Activated CD8-positive, alpha-beta T cell treated with anti-CD3 and anti-CD28 coated beads for 36 hours (primary cell): ENCODE measurements at regions not wholly inside any gene's neighbourhood (a gene's known extent, or its start where the extent isn't known, plus 50 kb on each side); places are given as distances from the start of the nearest gene placed in this dataset.
"Not testable (repeated sequence)": the region's sequence is repeated elsewhere in the genome, so short reads cannot be mapped to it uniquely, and the experiment has no call there.

Source experiments
- ATAC-seq: fragments of 200-7000 bp; cut with Tn5 transposase; one replicate; pipeline ENCODE4 v1.10.0; 2021; ENCODE audit warnings: mild to moderate bottlenecking, moderate library complexity
- CTCF ChIA-PET: fragments of 350-600 bp; sonication (Branson Sonifier 250); formaldehyde crosslinking; loops from one replicate; lab custom pipeline; 2021; ENCODE audit warnings: antibody characterized with exemption; lab: Charles Lee
- POLR2A ChIA-PET: fragments of 350-600 bp; sonication (Branson Sonifier 250); formaldehyde crosslinking; loops from one replicate; lab custom pipeline; 2021; ENCODE audit warnings: antibody characterized with exemption; lab: Charles Lee
- DNase-seq: peaks from one replicate; pipeline ENCODE4 v3.0.0-alpha.2; 2020
- H3K27ac Mint-ChIP-seq: one replicate; pipeline ENCODE4 v1.8.0; 2021; ENCODE audit warnings: mild to moderate bottlenecking, mixed read lengths
- H3K27me3 Mint-ChIP-seq: one replicate; pipeline ENCODE4 v1.8.0; 2021; ENCODE audit warnings: mixed read lengths
- H3K36me3 Mint-ChIP-seq: one replicate; pipeline ENCODE4 v1.8.0; 2021; ENCODE audit warnings: low read depth, mixed read lengths
- H3K4me1 Mint-ChIP-seq: one replicate; pipeline ENCODE4 v1.8.0; 2021; ENCODE audit warnings: low read depth, mixed read lengths
- H3K4me3 Mint-ChIP-seq: one replicate; pipeline ENCODE4 v1.8.0; 2021; ENCODE audit warnings: mild to moderate bottlenecking, moderate library complexity, mixed read lengths
- H3K9me3 Mint-ChIP-seq: one replicate; pipeline ENCODE4 v1.8.0; 2021; ENCODE audit warnings: mixed read lengths
- intact Hi-C: fragments of 100-400 bp; cut with micrococcal nuclease; formaldehyde crosslinking; loops from one replicate; pipeline ENCODE4 v1.10.0; 2022
- TF ChIP-seq, protein P1 (sequence below): fragments of 200-600 bp; IDR thresholded peaks from one replicate; pipeline ENCODE4 v1.8.0; 2022; ENCODE audit warnings: antibody characterized with exemption, mild to moderate bottlenecking

GRCh38 chr6:78243519-78243918, 590.7 kb downstream of the MEI4 start:
- TF ChIP-seq, protein P1, sequence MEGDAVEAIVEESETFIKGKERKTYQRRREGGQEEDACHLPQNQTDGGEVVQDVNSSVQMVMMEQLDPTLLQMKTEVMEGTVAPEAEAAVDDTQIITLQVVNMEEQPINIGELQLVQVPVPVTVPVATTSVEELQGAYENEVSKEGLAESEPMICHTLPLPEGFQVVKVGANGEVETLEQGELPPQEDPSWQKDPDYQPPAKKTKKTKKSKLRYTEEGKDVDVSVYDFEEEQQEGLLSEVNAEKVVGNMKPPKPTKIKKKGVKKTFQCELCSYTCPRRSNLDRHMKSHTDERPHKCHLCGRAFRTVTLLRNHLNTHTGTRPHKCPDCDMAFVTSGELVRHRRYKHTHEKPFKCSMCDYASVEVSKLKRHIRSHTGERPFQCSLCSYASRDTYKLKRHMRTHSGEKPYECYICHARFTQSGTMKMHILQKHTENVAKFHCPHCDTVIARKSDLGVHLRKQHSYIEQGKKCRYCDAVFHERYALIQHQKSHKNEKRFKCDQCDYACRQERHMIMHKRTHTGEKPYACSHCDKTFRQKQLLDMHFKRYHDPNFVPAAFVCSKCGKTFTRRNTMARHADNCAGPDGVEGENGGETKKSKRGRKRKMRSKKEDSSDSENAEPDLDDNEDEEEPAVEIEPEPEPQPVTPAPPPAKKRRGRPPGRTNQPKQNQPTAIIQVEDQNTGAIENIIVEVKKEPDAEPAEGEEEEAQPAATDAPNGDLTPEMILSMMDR: no peak
- ATAC-seq: no peak
- DNase-seq: no peak
- Mint-ChIP-seq H3K36me3 (no peaks in the 10 kb centered on the region), H3K4me3 (no peak overlapping the region), H3K9me3 (peaks cover 21% of the 10 kb centered on the region), H3K4me1 (no peaks in the 10 kb centered on the region), H3K27ac (no peak overlapping the region), H3K27me3 (no peaks in the 10 kb centered on the region)
- intact Hi-C loops: no loop called here
- POLR2A ChIA-PET: no interaction called here
- CTCF ChIA-PET: no interaction called here

DNA sequence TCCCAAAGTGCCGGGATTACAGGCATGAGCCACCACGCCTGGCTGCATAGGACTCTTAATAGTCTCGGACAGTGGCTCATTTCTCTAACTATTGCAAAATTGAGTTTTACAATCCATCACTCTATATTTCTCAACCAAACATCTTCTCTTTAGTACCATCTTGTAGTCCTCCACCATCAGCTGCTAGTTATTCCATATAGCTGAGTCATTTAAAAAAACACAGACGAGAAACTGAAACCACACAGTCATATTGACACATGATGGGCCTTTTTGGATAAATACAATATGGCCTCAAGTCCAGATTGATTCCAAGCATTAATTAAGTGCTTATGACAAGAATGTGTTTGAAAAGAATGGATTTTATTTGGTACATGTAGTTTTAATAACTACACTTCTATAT, 599.1 kb downstream of the MEI4 start:
- H3K27me3 Mint-ChIP-seq: no peaks in the 10 kb centered on the region
- no peak for DNase-seq
- TF ChIP-seq, protein P1: no peak
- H3K27ac Mint-ChIP-seq: no peak overlapping the region
- H3K4me3 Mint-ChIP-seq: no peak overlapping the region
- intact Hi-C loops: no loop called here
- ChIA-PET POLR2A (no interaction called here), CTCF (no interaction called here)
- no peak for ATAC-seq
- no peaks in the 10 kb centered on the region for H3K36me3 Mint-ChIP-seq
- no peaks in the 10 kb centered on the region for H3K4me1 Mint-ChIP-seq
- peaks cover 4% of the 10 kb centered on the region for H3K9me3 Mint-ChIP-seq

- Mint-ChIP-seq H3K9me3 (peaks cover 4% of the 10 kb centered on the region), H3K27ac (no peak overlapping the region), H3K4me1 (no peaks in the 10 kb centered on the region), H3K27me3 (no peaks in the 10 kb centered on the region), H3K36me3 (no peaks in the 10 kb centered on the region), H3K4me3 (no peak overlapping the region)
- TF ChIP-seq, protein P1: no peak
- intact Hi-C loops: no loop called here
- no peak for ATAC-seq
- DNase-seq: no peak
- ChIA-PET POLR2A (no interaction called here), CTCF (no interaction called here)
Measured at GRCh38 chr6:78253618-78254017, 600.8 kb downstream of the MEI4 start.

DNA sequence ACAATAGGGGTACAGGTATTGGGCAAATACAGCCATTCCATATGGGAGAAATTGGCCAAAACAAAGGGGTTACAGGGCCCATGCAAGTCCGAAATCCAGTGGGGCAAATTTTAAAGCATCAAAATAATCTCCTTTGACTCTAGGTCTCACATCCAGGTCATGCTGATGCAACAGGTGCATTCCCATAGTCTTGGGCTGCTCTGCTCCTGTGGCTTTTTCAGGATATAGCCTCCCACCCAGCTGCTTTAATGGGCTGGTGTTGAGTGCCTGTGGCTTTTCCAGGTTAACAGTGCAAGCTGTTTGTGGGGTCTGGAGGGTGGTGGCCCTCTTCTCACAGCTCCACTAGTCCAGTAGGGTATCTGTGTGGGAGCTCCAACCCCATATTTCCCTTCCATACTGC, 607.1 kb downstream of the MEI4 start:
- POLR2A ChIA-PET: no interaction called here
- Mint-ChIP-seq H3K27me3 (no peaks in the 10 kb centered on the region), H3K4me3 (no peak overlapping the region), H3K36me3 (no peaks in the 10 kb centered on the region), H3K4me1 (no peaks in the 10 kb centered on the region), H3K9me3 (peaks cover 3% of the 10 kb centered on the region), H3K27ac (no peak overlapping the region)
- CTCF ChIA-PET: no interaction called here
- ATAC-seq (no peak), DNase-seq (no peak)
- TF ChIP-seq, protein P1: no peak
- intact Hi-C loops: no loop called here

DNA sequence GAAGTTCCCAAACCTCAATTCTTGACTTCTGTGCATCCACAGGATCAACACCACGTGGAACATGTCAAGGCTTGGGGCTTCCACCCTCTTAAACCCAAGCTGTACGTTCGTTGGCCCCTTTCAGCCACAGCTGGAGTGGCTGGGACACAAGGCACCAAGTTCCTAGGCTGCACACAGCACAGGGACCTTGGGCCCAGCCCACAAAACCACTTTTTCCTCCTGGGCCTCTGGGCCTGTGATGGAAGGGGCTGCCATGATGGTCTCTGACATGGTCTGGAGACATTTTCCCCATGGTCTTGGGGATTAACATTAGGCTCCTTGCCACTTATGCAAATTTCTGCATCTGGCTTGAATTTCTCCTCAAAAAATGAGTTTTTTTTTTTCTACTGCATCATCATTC, 606.9 kb upstream of the IRAK1BP1 start:
- H3K9me3 Mint-ChIP-seq, ATAC-seq, H3K36me3 Mint-ChIP-seq, intact Hi-C loops, H3K27me3 Mint-ChIP-seq, POLR2A ChIA-PET, H3K4me3 Mint-ChIP-seq, DNase-seq, H3K4me1 Mint-ChIP-seq, CTCF ChIA-PET, H3K27ac Mint-ChIP-seq: not testable (repeated sequence)
